Suprapubic skin (tissue), 4 donors: ENCODE measurements at regions not wholly inside any gene's neighbourhood (a gene's known extent, or its start where the extent isn't known, plus 50 kb on each side); places are given as distances from the start of the nearest gene placed in this dataset.
"Not testable (repeated sequence)": the region's sequence is repeated elsewhere in the genome, so short reads cannot be mapped to it uniquely, and the experiment has no call there.

Experiments
- DNase-seq, 2 donors: peaks; one replicate each; pipeline ENCODE4 v3.0.0-alpha.2; 2019; ENCODE audit warnings: low spot score in 2 of 2
- H3K27ac ChIP-seq: fragments of 200-600 bp; sonication (generic); one replicate; pipeline ENCODE4 v1.5.1; 2019
- H3K27me3 ChIP-seq: fragments of 200-600 bp; sonication (generic); one replicate; pipeline ENCODE4 v1.5.1; 2019
- H3K36me3 ChIP-seq: fragments of 200-600 bp; sonication (generic); one replicate; pipeline ENCODE4 v1.5.1; 2019
- H3K4me1 ChIP-seq: fragments of 200-600 bp; sonication (generic); one replicate; pipeline ENCODE4 v1.5.1; 2019
- H3K4me3 ChIP-seq: fragments of 200-600 bp; sonication (generic); one replicate; pipeline ENCODE4 v1.5.1; 2019; ENCODE audit warnings: mild to moderate bottlenecking
- H3K9me3 ChIP-seq: fragments of 200-600 bp; sonication (generic); one replicate; pipeline ENCODE4 v1.5.1; 2019
- CTCF ChIP-seq, 2 donors: fragments of 200-600 bp in 1 of 2; fragments of 450-650 bp in 1 of 2; sonication (generic) in 1 of 2; IDR thresholded peaks; one replicate each; pipeline ENCODE4 v1.5.1; 2016 to 2019; ENCODE audit warnings: antibody characterized with exemption in 2 of 2, mild to moderate bottlenecking in 1 of 2, moderate library complexity in 1 of 2
- EP300 ChIP-seq: sonication (generic); formaldehyde crosslinking; IDR thresholded peaks from one replicate; pipeline ENCODE4 v1.6.1; 2017; ENCODE audit warnings: antibody characterized with exemption
- POLR2A ChIP-seq, 2 donors: fragments of 450-650 bp; IDR thresholded peaks; one replicate each; pipeline ENCODE4 v1.6.1; 2017; ENCODE audit warnings: antibody characterized with exemption in 2 of 2, mild to moderate bottlenecking in 2 of 2, moderate library complexity in 2 of 2
- POLR2AphosphoS5 ChIP-seq, 3 donors: sonication (generic); formaldehyde crosslinking; IDR thresholded peaks; one replicate each; pipeline ENCODE4 v1.6.1; 2017; ENCODE audit warnings: antibody characterized with exemption in 3 of 3
- WGBS: methylation state at CpG from one replicate; pipeline ENCODE4 v1.1.5; 2018; 5-methylcytosine and 5-hydroxymethylcytosine counted together

DNA sequence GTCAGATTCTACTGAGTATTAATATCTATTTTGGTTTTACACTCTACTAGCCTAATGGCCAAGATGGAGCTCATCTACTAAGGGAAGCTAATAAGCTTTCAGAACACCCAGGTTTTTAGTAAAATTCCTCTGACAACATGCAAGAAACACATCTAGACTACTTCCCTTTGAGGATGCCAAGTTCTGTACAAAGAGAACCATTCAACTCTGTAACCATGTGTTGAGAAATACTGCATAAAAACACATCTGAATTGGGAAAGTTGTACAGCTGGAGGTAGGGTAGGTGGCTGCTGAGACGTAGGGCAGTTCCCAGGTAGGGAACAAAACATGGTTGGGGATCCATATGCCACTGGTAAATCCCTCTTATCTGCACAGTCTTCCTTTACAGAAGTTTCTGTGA is 66.2 kb downstream of the SC5D start:
- TF ChIP-seq POLR2AphosphoS5 (IDR thresholded peaks at IDR 0.05) (no peak), POLR2A (IDR thresholded peaks at IDR 0.05) (no peak), CTCF (IDR thresholded peaks at IDR 0.05) (no peak)
- no peak for DNase-seq
- Histone ChIP-seq H3K9me3 (no peaks in the 10 kb centered on the region), H3K4me3 (no peak overlapping the region), H3K27ac (peak overlapping the region; percentile 67), H3K36me3 (no peaks in the 10 kb centered on the region), H3K27me3 (no peaks in the 10 kb centered on the region), H3K4me1 (no peaks in the 10 kb centered on the region)
- 53% methylated on average over 1 of the region's 1 CpG for WGBS

GRCh38 chr11:121359591-121359990 is 67.0 kb downstream of the SC5D start:
- TF ChIP-seq POLR2A (IDR thresholded peaks at IDR 0.05) (no peak), POLR2AphosphoS5 (IDR thresholded peaks at IDR 0.05) (no peak), EP300 (no peak), CTCF (IDR thresholded peaks at IDR 0.05) (no peak)
- DNase-seq: no peak
- Histone ChIP-seq H3K27me3 (no peaks in the 10 kb centered on the region), H3K36me3 (no peaks in the 10 kb centered on the region), H3K27ac (no peak overlapping the region), H3K4me1 (no peaks in the 10 kb centered on the region), H3K4me3 (no peak overlapping the region), H3K9me3 (no peaks in the 10 kb centered on the region)

DNA sequence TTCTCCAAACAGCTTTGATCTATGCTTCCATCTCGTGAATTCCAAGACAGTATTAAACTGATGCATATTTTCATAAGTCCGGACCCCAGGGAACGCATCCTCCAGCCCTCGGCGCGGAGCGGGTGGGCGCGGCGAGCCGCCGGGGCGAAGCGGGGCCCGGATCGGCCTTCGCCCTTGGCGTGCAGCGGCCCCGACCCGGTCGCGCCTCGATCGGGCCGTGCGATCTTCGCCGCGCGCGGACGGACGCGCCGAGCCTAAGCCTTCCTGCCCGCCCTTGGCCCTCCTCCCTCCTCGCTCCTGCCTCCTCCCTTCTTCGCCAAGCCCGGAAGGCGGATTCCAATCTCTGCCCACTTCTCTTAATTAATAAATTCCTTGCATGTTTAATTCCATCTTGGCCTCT is 70.4 kb downstream of the SC5D start:
- not testable (repeated sequence) for H3K36me3 ChIP-seq, H3K4me1 ChIP-seq, H3K9me3 ChIP-seq, H3K4me3 ChIP-seq, DNase-seq, H3K27me3 ChIP-seq, H3K27ac ChIP-seq
- 98% methylated on average over 41 of the region's 41 CpGs for WGBS

GRCh38 chr11:121365304-121365703 is 72.7 kb downstream of the SC5D start:
- Histone ChIP-seq H3K9me3 (no peaks in the 10 kb centered on the region), H3K4me1 (peaks cover 20% of the 10 kb centered on the region), H3K27ac (no peak overlapping the region), H3K27me3 (no peaks in the 10 kb centered on the region), H3K36me3 (no peaks in the 10 kb centered on the region), H3K4me3 (no peak overlapping the region)
- TF ChIP-seq EP300 (no peak), POLR2A (IDR thresholded peaks at IDR 0.05) (no peak), CTCF (IDR thresholded peaks at IDR 0.05) (no peak), POLR2AphosphoS5 (IDR thresholded peaks at IDR 0.05) (no peak)
- 83% methylated on average over 4 of the region's 4 CpGs for WGBS
- DNase-seq: no peak

GRCh38 chr11:121366038-121366437 is 73.5 kb downstream of the SC5D start:
- H3K27ac ChIP-seq: no peak overlapping the region
- H3K36me3 ChIP-seq: no peaks in the 10 kb centered on the region
- peaks cover 20% of the 10 kb centered on the region for H3K4me1 ChIP-seq
- H3K4me3 ChIP-seq: no peak overlapping the region
- 88% methylated on average over 3 of the region's 5 CpGs for WGBS
- no peaks in the 10 kb centered on the region for H3K27me3 ChIP-seq
- no peak for DNase-seq
- TF ChIP-seq POLR2A (IDR thresholded peaks at IDR 0.05): no peak
- TF ChIP-seq POLR2AphosphoS5 (IDR thresholded peaks at IDR 0.05): no peak
- no peak for TF ChIP-seq CTCF (IDR thresholded peaks at IDR 0.05)
- TF ChIP-seq EP300: no peak
- H3K9me3 ChIP-seq: no peaks in the 10 kb centered on the region

GRCh38 chr11:121367001-121367843 is 74.7 kb downstream of the SC5D start:
- TF ChIP-seq POLR2A (IDR thresholded peaks at IDR 0.05): no peak
- no peak for TF ChIP-seq CTCF (IDR thresholded peaks at IDR 0.05)
- no peak for TF ChIP-seq EP300
- no peak for TF ChIP-seq POLR2AphosphoS5 (IDR thresholded peaks at IDR 0.05)
- H3K4me3 ChIP-seq: no peak overlapping the region
- H3K27ac ChIP-seq: no peak overlapping the region
- WGBS: 39% methylated on average over 8 of the region's 8 CpGs
- no peak for DNase-seq
- no peaks in the 10 kb centered on the region for H3K36me3 ChIP-seq
- peaks cover 20% of the 10 kb centered on the region for H3K4me1 ChIP-seq
- no peaks in the 10 kb centered on the region for H3K27me3 ChIP-seq
- no peaks in the 10 kb centered on the region for H3K9me3 ChIP-seq
